B cell (primary cell): ENCODE measurements at regions not wholly inside any gene's neighbourhood (a gene's known extent, or its start where the extent isn't known, plus 50 kb on each side); places are given as distances from the start of the nearest gene placed in this dataset.

Source experiments
- ATAC-seq: fragments of 200-7000 bp; cut with Tn5 transposase; one replicate; pipeline ENCODE4 v1.10.0; 2021; ENCODE audit warnings: low read depth, mild to moderate bottlenecking, moderate number of reproducible peaks, moderate library complexity
- CTCF ChIA-PET: fragments of 350-600 bp; sonication (Branson Sonifier 250); formaldehyde crosslinking; loops from one replicate; lab custom pipeline; 2021; ENCODE audit warnings: antibody characterized with exemption, inconsistent platforms; lab: Charles Lee
- POLR2A ChIA-PET: fragments of 350-600 bp; sonication (Branson Sonifier 250); formaldehyde crosslinking; loops from one replicate; lab custom pipeline; 2021; ENCODE audit warnings: antibody characterized with exemption; lab: Charles Lee
- DNase-seq: peaks from one replicate; pipeline ENCODE4 v3.0.0; 2013
- H2AFZ ChIP-seq: 2 replicates; pipeline ENCODE4 v1.6.1; 2012; ENCODE audit warnings: mild to moderate bottlenecking, low read depth, low read length; ENCODE audit not compliant: insufficient read depth, poor library complexity, severe bottlenecking
- H3K27ac ChIP-seq, 2 donors: 1 replicate in 1 of 2; 2 replicates in 1 of 2; pipeline ENCODE4 v1.5.1; 2012 to 2013; ENCODE audit warnings: low read length in 2 of 2, mild to moderate bottlenecking in 2 of 2, moderate library complexity in 1 of 2
- H3K27me3 ChIP-seq, 4 experiments: fragments of 200-600 bp in 1 of 4; sonication (generic) in 1 of 4; replicated peaks in 1 of 4; 1 replicate in 2 of 4; 2 replicates in 2 of 4; pipeline versions ENCODE4 v1.6.1 to v1.7.0; 2013 to 2016; ENCODE audit warnings: low read length in 3 of 4, mild to moderate bottlenecking in 2 of 4, mixed read lengths in 1 of 4, moderate library complexity in 1 of 4; ENCODE audit not compliant: insufficient read depth in 4 of 4, control insufficient read depth in 3 of 4; ENCODE audit errors: control extremely low read depth in 1 of 4
- H3K36me3 ChIP-seq, 2 experiments: replicated peaks in 1 of 2; 1 replicate in 1 of 2; 2 replicates in 1 of 2; pipeline versions ENCODE4 v1.6.1 to v1.7.1; 2013; ENCODE audit warnings: low read length in 1 of 2; ENCODE audit not compliant: insufficient read depth in 2 of 2, control insufficient read depth in 1 of 2; ENCODE audit errors: control extremely low read depth in 1 of 2, extremely low read depth in 1 of 2
- H3K4me1 ChIP-seq, 2 donors: fragments of 200-600 bp in 1 of 2; sonication (generic) in 1 of 2; 1 replicate in 1 of 2; 2 replicates in 1 of 2; pipeline versions ENCODE4 v1.5.1 to v1.6.1; 2013 to 2017; ENCODE audit warnings: low read length in 2 of 2; ENCODE audit not compliant: control insufficient read depth in 2 of 2, insufficient read depth in 2 of 2
- H3K4me2 ChIP-seq: replicated peaks from 2 replicates; pipeline ENCODE3; 2012; ENCODE audit warnings: mild to moderate bottlenecking, low read depth, low read length; ENCODE audit not compliant: poor library complexity, severe bottlenecking
- H3K4me3 ChIP-seq, 5 experiments: fragments of 200-600 bp in 1 of 5; sonication (generic) in 1 of 5; 1 replicate in 3 of 5; 2 replicates in 2 of 5; pipeline versions ENCODE4 v1.5.1 to v1.7.0; 2011 to 2016; ENCODE audit warnings: low read length in 4 of 5, mild to moderate bottlenecking in 4 of 5, low read depth in 2 of 5, control low read depth in 1 of 5, moderate library complexity in 1 of 5; ENCODE audit not compliant: insufficient read depth in 1 of 5; ENCODE audit errors: control extremely low read depth in 1 of 5, extremely low read depth in 1 of 5
- H3K79me2 ChIP-seq: fragments of 200-600 bp; sonication (generic); one replicate; pipeline ENCODE4 v1.6.0; 2016; ENCODE audit warnings: low read length; ENCODE audit not compliant: control insufficient read depth, insufficient read depth
- H3K9ac ChIP-seq: fragments of 200-600 bp; sonication (generic); 2 replicates; pipeline ENCODE4 v1.6.1; 2017; ENCODE audit warnings: mild to moderate bottlenecking, low read length, moderate library complexity
- H3K9me3 ChIP-seq, 3 donors: one replicate each; pipeline versions ENCODE4 v1.6.1 to v1.7.1; 2013; ENCODE audit warnings: low read length in 2 of 3; ENCODE audit not compliant: control insufficient read depth in 2 of 3, insufficient read depth in 1 of 3; ENCODE audit errors: control extremely low read depth in 1 of 3
- H4K20me1 ChIP-seq: 2 replicates; pipeline ENCODE4 v1.6.0; 2012; ENCODE audit warnings: mild to moderate bottlenecking, low read length; ENCODE audit not compliant: insufficient read depth, control insufficient read depth, poor library complexity, severe bottlenecking
- H3K27ac Mint-ChIP-seq: one replicate; pipeline ENCODE4 v1.8.0; 2021; ENCODE audit warnings: mixed read lengths
- H3K27me3 Mint-ChIP-seq: one replicate; pipeline ENCODE4 v1.8.0; 2021; ENCODE audit warnings: mixed read lengths
- H3K4me1 Mint-ChIP-seq: one replicate; pipeline ENCODE4 v1.8.0; 2021; ENCODE audit warnings: mixed read lengths
- H3K4me3 Mint-ChIP-seq: one replicate; pipeline ENCODE4 v1.8.0; 2021; ENCODE audit warnings: mixed read lengths
- H3K9me3 Mint-ChIP-seq: one replicate; pipeline ENCODE4 v1.8.0; 2022; ENCODE audit warnings: mixed read lengths; ENCODE audit not compliant: insufficient read depth
- CTCF ChIP-seq: fragments of 200-600 bp; IDR thresholded peaks from one replicate; pipeline ENCODE4 v1.8.0; 2022; ENCODE audit warnings: antibody characterized with exemption, mild to moderate bottlenecking
- EZH2 ChIP-seq: IDR thresholded peaks from 2 replicates; pipeline ENCODE4 v1.6.1; 2012; ENCODE audit warnings: borderline replicate concordance, low read depth, mild to moderate bottlenecking, moderate library complexity, low read length; ENCODE audit not compliant: insufficient read depth, poor library complexity, severe bottlenecking
- WGBS: methylation state at CpG from one replicate; pipeline ENCODE4 v1.1.5; 2013; ENCODE audit warnings: missing lambda C conversion rate; ENCODE audit not compliant: insufficient coverage; 5-methylcytosine and 5-hydroxymethylcytosine counted together
- intact Hi-C: fragments of 100-400 bp; cut with micrococcal nuclease; formaldehyde crosslinking; loops from one replicate; pipeline ENCODE4 v1.10.0; 2022

GRCh38 chr10:21157664-21158063 is 260.6 kb upstream of the NEBL start:
- ChIA-PET CTCF (no interaction called here), POLR2A (no interaction called here)
- no peak overlapping the region for H3K4me3 Mint-ChIP-seq
- H4K20me1 ChIP-seq: no peaks in the 10 kb centered on the region
- no peak for TF ChIP-seq CTCF
- no peak for TF ChIP-seq EZH2
- 70% methylated on average over 3 of the region's 4 CpGs for WGBS
- intact Hi-C loops: no loop called here
- H3K27me3 ChIP-seq: no peaks in the 10 kb centered on the region
- H3K9me3 Mint-ChIP-seq: peaks cover 2% of the 10 kb centered on the region
- H3K9ac ChIP-seq: no peak overlapping the region
- DNase-seq (no peak), ATAC-seq (no peak)
- no peak overlapping the region for H3K4me2 ChIP-seq
- H3K4me1 ChIP-seq: no peaks in the 10 kb centered on the region
- H3K4me3 ChIP-seq: no peak overlapping the region
- H3K4me1 Mint-ChIP-seq: no peaks in the 10 kb centered on the region
- no peak overlapping the region for H3K27ac Mint-ChIP-seq
- H3K36me3 ChIP-seq: no peaks in the 10 kb centered on the region
- no peak overlapping the region for H2AFZ ChIP-seq
- H3K79me2 ChIP-seq: no peaks in the 10 kb centered on the region
- H3K9me3 ChIP-seq: no peaks in the 10 kb centered on the region
- no peak overlapping the region for H3K27ac ChIP-seq
- H3K27me3 Mint-ChIP-seq: no peaks in the 10 kb centered on the region

- Histone ChIP-seq H3K79me2 (no peaks in the 10 kb centered on the region), H3K4me3 (no peak overlapping the region), H3K27ac (no peak overlapping the region), H2AFZ (no peak overlapping the region), H3K36me3 (no peaks in the 10 kb centered on the region), H3K4me2 (no peak overlapping the region), H3K9ac (no peak overlapping the region), H3K4me1 (no peaks in the 10 kb centered on the region), H3K27me3 (no peaks in the 10 kb centered on the region), H4K20me1 (no peaks in the 10 kb centered on the region), H3K9me3 (peaks cover 0 to 7% (median 0%) of the 10 kb centered on the region in 3 donors)
- Mint-ChIP-seq H3K4me1 (no peaks in the 10 kb centered on the region), H3K27ac (no peak overlapping the region), H3K27me3 (no peaks in the 10 kb centered on the region), H3K9me3 (no peaks in the 10 kb centered on the region), H3K4me3 (no peak overlapping the region)
- WGBS: no CpG with 5 or more reads among the region's 5 CpGs
- CTCF ChIA-PET: no interaction called here
- intact Hi-C loops: no loop called here
- ATAC-seq (no peak), DNase-seq (no peak)
- TF ChIP-seq CTCF: no peak
- TF ChIP-seq EZH2: no peak
- POLR2A ChIA-PET: no interaction called here
Observed at GRCh38 chr10:21150166-21150565, 253.1 kb upstream of the NEBL start.
